Stimulated activated naive CD8-positive, alpha-beta T cell treated with anti-CD3 and anti-CD28 coated beads, Interleukin-15, Interleukin-2, amounts not matched to agents 100 U/mL and 50 U/mL, for 24 hours (primary cell): ENCODE measurements at regions not wholly inside any gene's neighbourhood (a gene's known extent, or its start where the extent isn't known, plus 50 kb on each side); places are given as distances from the start of the nearest gene placed in this dataset.
"Not testable (repeated sequence)": the region's sequence is repeated elsewhere in the genome, so short reads cannot be mapped to it uniquely, and the experiment has no call there.

Source experiments
- ATAC-seq: fragments of 150-1000 bp; cut with Tn5 transposase; one replicate; pipeline ENCODE4 v1.10.0; 2021
- DNase-seq: peaks from one replicate; pipeline ENCODE4 v3.0.0; 2021

GRCh38 chr3:59499954-59500353 is 450.1 kb upstream of the CFAP20DC start:
- no peak for ATAC-seq

GRCh38 chr3:59499000-59499399 is 449.2 kb upstream of the CFAP20DC start:
- ATAC-seq (no peak), DNase-seq (no peak)

More at GRCh38 chr3:59499954-59500353, 450.1 kb upstream of the CFAP20DC start:
- DNase-seq = no peak

- no peak for DNase-seq
- no peak for ATAC-seq
Measured at GRCh38 chr3:59496250-59496649, 446.4 kb upstream of the CFAP20DC start.

GRCh38 chr3:59494969-59495368 is 445.1 kb upstream of the CFAP20DC start:
- not testable (repeated sequence) for DNase-seq, ATAC-seq

- no peak for DNase-seq
- no peak for ATAC-seq
Measured at GRCh38 chr3:59486520-59486919, 436.7 kb upstream of the CFAP20DC start.

- ATAC-seq (no peak), DNase-seq (no peak)
Measured at GRCh38 chr3:59483191-59483590, 433.4 kb upstream of the CFAP20DC start.

- DNase-seq (no peak), ATAC-seq (no peak)
Measured at GRCh38 chr3:59482684-59483083, 432.9 kb upstream of the CFAP20DC start.

- ATAC-seq = no peak
Measured at GRCh38 chr3:59481776-59482400, 432.1 kb upstream of the CFAP20DC start.

GRCh38 chr3:59480486-59480995 is 430.7 kb upstream of the CFAP20DC start:
- ATAC-seq = peak; percentile 54
- DNase-seq = no peak

More at GRCh38 chr3:59481776-59482400, 432.1 kb upstream of the CFAP20DC start:
- no peak for DNase-seq

- DNase-seq (no peak), ATAC-seq (no peak)
Measured at GRCh38 chr3:59473636-59474035, 423.8 kb upstream of the CFAP20DC start.

GRCh38 chr3:59472541-59472940 is 422.7 kb upstream of the CFAP20DC start:
- no peak for ATAC-seq
- DNase-seq = no peak

GRCh38 chr3:59469948-59470723 is 420.3 kb upstream of the CFAP20DC start:
- ATAC-seq = no peak
- DNase-seq = no peak

GRCh38 chr3:59467476-59467875 is 417.7 kb upstream of the CFAP20DC start:
- ATAC-seq (no peak), DNase-seq (no peak)

- ATAC-seq = no peak
- no peak for DNase-seq
Measured at GRCh38 chr3:59464187-59464586, 414.4 kb upstream of the CFAP20DC start.

GRCh38 chr3:59463253-59463652 is 413.4 kb upstream of the CFAP20DC start:
- DNase-seq (no peak), ATAC-seq (no peak)

- no peak for DNase-seq
- no peak for ATAC-seq
Measured at GRCh38 chr3:59460068-59460467, 410.2 kb upstream of the CFAP20DC start.

GRCh38 chr3:59456852-59457485 is 407.1 kb upstream of the CFAP20DC start:
- no peak for DNase-seq
- peak; percentile 80 for ATAC-seq

- DNase-seq (no peak), ATAC-seq (peak; percentile 43)
Measured at GRCh38 chr3:59451800-59452746, 402.2 kb upstream of the CFAP20DC start.

GRCh38 chr3:59450946-59451763 is 401.3 kb upstream of the CFAP20DC start:
- peak; percentile 37 for DNase-seq

GRCh38 chr3:59450437-59450836 is 400.6 kb upstream of the CFAP20DC start:
- DNase-seq (no peak), ATAC-seq (no peak)

More at GRCh38 chr3:59450946-59451763, 401.3 kb upstream of the CFAP20DC start:
- ATAC-seq = peak; percentile 92
